ENCODE measurements at regions not wholly inside any gene's neighbourhood (a gene's known extent, or its start where the extent isn't known, plus 50 kb on each side); places are given as distances from the start of the nearest gene placed in this dataset.

DNA sequence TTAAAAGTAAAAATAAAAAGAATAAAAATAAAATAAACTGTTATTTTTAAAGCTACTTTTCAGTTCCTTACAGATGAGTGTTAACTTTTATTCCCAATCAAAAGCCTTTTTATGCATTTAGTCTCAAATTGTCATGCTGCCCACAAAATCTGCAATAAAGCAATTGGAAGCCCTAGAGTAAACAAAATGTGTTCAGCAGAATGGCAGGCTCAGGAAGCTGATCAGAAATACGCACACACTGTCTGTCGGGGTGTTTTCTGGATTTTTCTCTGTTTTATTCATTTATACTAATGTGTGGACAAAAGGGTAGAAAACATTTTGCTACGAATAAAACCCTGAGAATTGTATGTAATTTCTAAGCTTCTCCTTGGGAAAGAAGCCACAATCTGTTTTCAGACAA, 162.8 kb downstream of the RCN1 start:
- Histone ChIP-seq H4K20me1 (ENCODE audit: insufficient read depth) (no peaks in the 10 kb centered on the region), H3K9me3 (no peaks in the 10 kb centered on the region), H3K36me3 (replicated peaks in 1 of 2; ENCODE audit: control insufficient read depth in 1 of 2, insufficient read depth in 2 of 2, low read length in 1 of 2) (no peaks in the 10 kb centered on the region), H3K27me3 (ENCODE audit: insufficient read depth) (peaks cover 43% of the 10 kb centered on the region; the same call in 1 of the 2 replicates), H3K9me2 (no peaks in the 10 kb centered on the region), H3K27ac (ENCODE audit: low read depth in 2 of 2, low read length in 1 of 2) (no peak overlapping the region), H3K79me2 (ENCODE audit: insufficient read depth) (no peaks in the 10 kb centered on the region), H3K9ac (no peak overlapping the region), H3F3A (replicated peaks; ENCODE audit: insufficient read depth) (no peaks in the 10 kb centered on the region), H3K4me2 (no peak overlapping the region), H3K4me3 (ENCODE audit: low read depth in 2 of 2, low read length in 1 of 2) (no peak overlapping the region), H3K4me1 (ENCODE audit: control insufficient read depth in 1 of 2, insufficient read depth in 2 of 2, low read depth in 1 of 2, low read length in 1 of 2) (peaks cover 0 to 3% of the 10 kb centered on the region in 2 experiments; a peak in 2 of 4 replicates), H2AFZ (ENCODE audit: low read depth) (no peak overlapping the region)
- POLR2A ChIA-PET = no interaction called here
- 25% methylated on average over 3 of the region's 3 CpGs for WGBS (ENCODE audit: low lambda C conversion rate)
- no peak for DNase-seq
- CTCF ChIA-PET = interaction anchor here (1.0 to 1.3 kb wide), 2 partner anchors 43 to 44 kb away, joined by 3 read pairs; no protein-coding TSS in a partner anchor
- TF ChIP-seq, protein P1, sequence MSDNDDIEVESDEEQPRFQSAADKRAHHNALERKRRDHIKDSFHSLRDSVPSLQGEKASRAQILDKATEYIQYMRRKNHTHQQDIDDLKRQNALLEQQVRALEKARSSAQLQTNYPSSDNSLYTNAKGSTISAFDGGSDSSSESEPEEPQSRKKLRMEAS (IDR thresholded peaks at IDR 0.05; ENCODE audit: low read depth) = no peak
- TF ChIP-seq TCF12 (IDR thresholded peaks at IDR 0.05) = no peak
- no peak for TF ChIP-seq MXI1 (IDR thresholded peaks at IDR 0.05; ENCODE audit: low read depth, low read length)
- no peak for TF ChIP-seq RXRA (IDR thresholded peaks at IDR 0.05; ENCODE audit: borderline replicate concordance, low read depth)
- TF ChIP-seq FOXJ3 (CRISPR knock-in tag; IDR thresholded peaks at IDR 0.05) = no peak
- TF ChIP-seq RCOR1 (IDR thresholded peaks at IDR 0.05; ENCODE audit: low read length) = no peak
- no peak for TF ChIP-seq RAD21 (IDR thresholded peaks at IDR 0.05; ENCODE audit: low read length)
- TF ChIP-seq SIN3A (IDR thresholded peaks at IDR 0.05; ENCODE audit: borderline replicate concordance, low read depth, low read length) = no peak
- no peak for TF ChIP-seq RFX5 (IDR thresholded peaks at IDR 0.05; ENCODE audit: low read length)
- TF ChIP-seq FOXM1 (IDR thresholded peaks at IDR 0.05; ENCODE audit: low read depth) = no peak
- TF ChIP-seq, protein P2, sequence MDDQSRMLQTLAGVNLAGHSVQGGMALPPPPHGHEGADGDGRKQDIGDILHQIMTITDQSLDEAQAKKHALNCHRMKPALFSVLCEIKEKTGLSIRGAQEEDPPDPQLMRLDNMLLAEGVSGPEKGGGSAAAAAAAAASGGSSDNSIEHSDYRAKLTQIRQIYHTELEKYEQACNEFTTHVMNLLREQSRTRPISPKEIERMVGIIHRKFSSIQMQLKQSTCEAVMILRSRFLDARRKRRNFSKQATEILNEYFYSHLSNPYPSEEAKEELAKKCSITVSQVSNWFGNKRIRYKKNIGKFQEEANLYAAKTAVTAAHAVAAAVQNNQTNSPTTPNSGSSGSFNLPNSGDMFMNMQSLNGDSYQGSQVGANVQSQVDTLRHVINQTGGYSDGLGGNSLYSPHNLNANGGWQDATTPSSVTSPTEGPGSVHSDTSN (IDR thresholded peaks at IDR 0.05) = no peak
- TF ChIP-seq CHD2 (IDR thresholded peaks at IDR 0.05; ENCODE audit: low read length, partially characterized antibody) = no peak
- TF ChIP-seq EP300 (IDR thresholded peaks at IDR 0.05; ENCODE audit: borderline replicate concordance in 1 of 2, low read depth in 1 of 2, low read length in 1 of 2) = no peak
- TF ChIP-seq, protein P3, sequence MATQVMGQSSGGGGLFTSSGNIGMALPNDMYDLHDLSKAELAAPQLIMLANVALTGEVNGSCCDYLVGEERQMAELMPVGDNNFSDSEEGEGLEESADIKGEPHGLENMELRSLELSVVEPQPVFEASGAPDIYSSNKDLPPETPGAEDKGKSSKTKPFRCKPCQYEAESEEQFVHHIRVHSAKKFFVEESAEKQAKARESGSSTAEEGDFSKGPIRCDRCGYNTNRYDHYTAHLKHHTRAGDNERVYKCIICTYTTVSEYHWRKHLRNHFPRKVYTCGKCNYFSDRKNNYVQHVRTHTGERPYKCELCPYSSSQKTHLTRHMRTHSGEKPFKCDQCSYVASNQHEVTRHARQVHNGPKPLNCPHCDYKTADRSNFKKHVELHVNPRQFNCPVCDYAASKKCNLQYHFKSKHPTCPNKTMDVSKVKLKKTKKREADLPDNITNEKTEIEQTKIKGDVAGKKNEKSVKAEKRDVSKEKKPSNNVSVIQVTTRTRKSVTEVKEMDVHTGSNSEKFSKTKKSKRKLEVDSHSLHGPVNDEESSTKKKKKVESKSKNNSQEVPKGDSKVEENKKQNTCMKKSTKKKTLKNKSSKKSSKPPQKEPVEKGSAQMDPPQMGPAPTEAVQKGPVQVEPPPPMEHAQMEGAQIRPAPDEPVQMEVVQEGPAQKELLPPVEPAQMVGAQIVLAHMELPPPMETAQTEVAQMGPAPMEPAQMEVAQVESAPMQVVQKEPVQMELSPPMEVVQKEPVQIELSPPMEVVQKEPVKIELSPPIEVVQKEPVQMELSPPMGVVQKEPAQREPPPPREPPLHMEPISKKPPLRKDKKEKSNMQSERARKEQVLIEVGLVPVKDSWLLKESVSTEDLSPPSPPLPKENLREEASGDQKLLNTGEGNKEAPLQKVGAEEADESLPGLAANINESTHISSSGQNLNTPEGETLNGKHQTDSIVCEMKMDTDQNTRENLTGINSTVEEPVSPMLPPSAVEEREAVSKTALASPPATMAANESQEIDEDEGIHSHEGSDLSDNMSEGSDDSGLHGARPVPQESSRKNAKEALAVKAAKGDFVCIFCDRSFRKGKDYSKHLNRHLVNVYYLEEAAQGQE (IDR thresholded peaks at IDR 0.05; ENCODE audit: low read depth, low read length) = no peak
- no peak for TF ChIP-seq TEAD4 (IDR thresholded peaks at IDR 0.05; ENCODE audit: borderline replicate concordance, insufficient read depth)
- TF ChIP-seq, protein P4, sequence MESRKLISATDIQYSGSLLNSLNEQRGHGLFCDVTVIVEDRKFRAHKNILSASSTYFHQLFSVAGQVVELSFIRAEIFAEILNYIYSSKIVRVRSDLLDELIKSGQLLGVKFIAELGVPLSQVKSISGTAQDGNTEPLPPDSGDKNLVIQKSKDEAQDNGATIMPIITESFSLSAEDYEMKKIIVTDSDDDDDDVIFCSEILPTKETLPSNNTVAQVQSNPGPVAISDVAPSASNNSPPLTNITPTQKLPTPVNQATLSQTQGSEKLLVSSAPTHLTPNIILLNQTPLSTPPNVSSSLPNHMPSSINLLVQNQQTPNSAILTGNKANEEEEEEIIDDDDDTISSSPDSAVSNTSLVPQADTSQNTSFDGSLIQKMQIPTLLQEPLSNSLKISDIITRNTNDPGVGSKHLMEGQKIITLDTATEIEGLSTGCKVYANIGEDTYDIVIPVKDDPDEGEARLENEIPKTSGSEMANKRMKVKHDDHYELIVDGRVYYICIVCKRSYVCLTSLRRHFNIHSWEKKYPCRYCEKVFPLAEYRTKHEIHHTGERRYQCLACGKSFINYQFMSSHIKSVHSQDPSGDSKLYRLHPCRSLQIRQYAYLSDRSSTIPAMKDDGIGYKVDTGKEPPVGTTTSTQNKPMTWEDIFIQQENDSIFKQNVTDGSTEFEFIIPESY (IDR thresholded peaks at IDR 0.05; ENCODE audit: borderline replicate concordance, low read depth) = no peak
- TF ChIP-seq, protein P5, sequence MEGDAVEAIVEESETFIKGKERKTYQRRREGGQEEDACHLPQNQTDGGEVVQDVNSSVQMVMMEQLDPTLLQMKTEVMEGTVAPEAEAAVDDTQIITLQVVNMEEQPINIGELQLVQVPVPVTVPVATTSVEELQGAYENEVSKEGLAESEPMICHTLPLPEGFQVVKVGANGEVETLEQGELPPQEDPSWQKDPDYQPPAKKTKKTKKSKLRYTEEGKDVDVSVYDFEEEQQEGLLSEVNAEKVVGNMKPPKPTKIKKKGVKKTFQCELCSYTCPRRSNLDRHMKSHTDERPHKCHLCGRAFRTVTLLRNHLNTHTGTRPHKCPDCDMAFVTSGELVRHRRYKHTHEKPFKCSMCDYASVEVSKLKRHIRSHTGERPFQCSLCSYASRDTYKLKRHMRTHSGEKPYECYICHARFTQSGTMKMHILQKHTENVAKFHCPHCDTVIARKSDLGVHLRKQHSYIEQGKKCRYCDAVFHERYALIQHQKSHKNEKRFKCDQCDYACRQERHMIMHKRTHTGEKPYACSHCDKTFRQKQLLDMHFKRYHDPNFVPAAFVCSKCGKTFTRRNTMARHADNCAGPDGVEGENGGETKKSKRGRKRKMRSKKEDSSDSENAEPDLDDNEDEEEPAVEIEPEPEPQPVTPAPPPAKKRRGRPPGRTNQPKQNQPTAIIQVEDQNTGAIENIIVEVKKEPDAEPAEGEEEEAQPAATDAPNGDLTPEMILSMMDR (IDR thresholded peaks at IDR 0.05) = no peak
- no peak for TF ChIP-seq POLR2AphosphoS5 (IDR thresholded peaks at IDR 0.05; ENCODE audit: low read depth, low read length)
- TF ChIP-seq NFIC (IDR thresholded peaks at IDR 0.05; ENCODE audit: borderline replicate concordance) = no peak
